Ascending aorta (tissue), 2 donors: ENCODE measurements at regions not wholly inside any gene's neighbourhood (a gene's known extent, or its start where the extent isn't known, plus 50 kb on each side); places are given as distances from the start of the nearest gene placed in this dataset.

Source experiments
- DNase-seq, 2 donors: peaks; one replicate each; pipeline ENCODE4 v3.0.0-alpha.2; 2019; ENCODE audit warnings: low spot score in 2 of 2
- H3K27ac ChIP-seq, 2 donors: fragments of 200-600 bp; sonication (generic); one replicate each; pipeline ENCODE4 v1.5.1; 2016 to 2017; ENCODE audit warnings: mild to moderate bottlenecking in 1 of 2
- H3K27me3 ChIP-seq: fragments of 200-600 bp; sonication (generic); one replicate; pipeline ENCODE4 v1.5.1; 2017
- H3K36me3 ChIP-seq, 2 donors: fragments of 200-600 bp; sonication (generic); one replicate each; pipeline ENCODE4 v1.5.1; 2016
- H3K4me1 ChIP-seq, 2 donors: fragments of 200-600 bp; sonication (generic); one replicate each; pipeline ENCODE4 v1.5.1; 2016 to 2017; ENCODE audit warnings: mild to moderate bottlenecking in 1 of 2
- H3K4me3 ChIP-seq, 2 donors: fragments of 200-600 bp; sonication (generic); one replicate each; pipeline ENCODE4 v1.5.1; 2016 to 2017; ENCODE audit warnings: mild to moderate bottlenecking in 1 of 2
- H3K9me3 ChIP-seq, 2 donors: fragments of 200-600 bp; sonication (generic); one replicate each; pipeline ENCODE4 v1.5.1; 2016
- CTCF ChIP-seq, 3 experiments: fragments of 200-600 bp in 2 of 3; fragments of 450-650 bp in 1 of 3; sonication (generic) in 2 of 3; IDR thresholded peaks; one replicate each; pipeline ENCODE4 v1.5.1; 2016 to 2019; ENCODE audit warnings: antibody characterized with exemption in 3 of 3, mild to moderate bottlenecking in 1 of 3, moderate library complexity in 1 of 3
- intact Hi-C: fragments of 100-400 bp; cut with DNase I; formaldehyde crosslinking; loops from one replicate; pipeline ENCODE4 v1.15.1; 2023

- Histone ChIP-seq H3K4me3 (no peak overlapping the region), H3K9me3 (no peaks in the 10 kb centered on the region), H3K4me1 (no peaks in the 10 kb centered on the region), H3K36me3 (no peaks in the 10 kb centered on the region), H3K27ac (no peak overlapping the region), H3K27me3 (no peaks in the 10 kb centered on the region)
- intact Hi-C loops: no loop called here
- no peak for DNase-seq
- TF ChIP-seq CTCF (IDR thresholded peaks at IDR 0.05): no peak
These were observed 530.6 kb upstream of the SPRY2 start for GRCh38 chr13:80871481-80871880.

- no peaks in the 10 kb centered on the region for H3K36me3 ChIP-seq
- no peak for TF ChIP-seq CTCF (IDR thresholded peaks at IDR 0.05)
- no peak for DNase-seq
These were observed 529.3 kb upstream of the SPRY2 start for GRCh38 chr13:80870186-80870585.

GRCh38 chr13:80866921-80867320 is 526.0 kb upstream of the SPRY2 start:
- Histone ChIP-seq H3K4me3 (no peak overlapping the region), H3K27ac (no peak overlapping the region), H3K9me3 (no peaks in the 10 kb centered on the region), H3K36me3 (no peaks in the 10 kb centered on the region), H3K27me3 (no peaks in the 10 kb centered on the region), H3K4me1 (no peaks in the 10 kb centered on the region)
- no peak for TF ChIP-seq CTCF (IDR thresholded peaks at IDR 0.05)
- no peak for DNase-seq
- intact Hi-C loops: no loop called here

More at GRCh38 chr13:80870186-80870585, 529.3 kb upstream of the SPRY2 start:
- Histone ChIP-seq H3K4me1 (no peaks in the 10 kb centered on the region), H3K27me3 (no peaks in the 10 kb centered on the region), H3K9me3 (no peaks in the 10 kb centered on the region), H3K4me3 (no peak overlapping the region), H3K27ac (no peak overlapping the region)
- intact Hi-C loops: no loop called here

GRCh38 chr13:80865329-80865728 is 524.4 kb upstream of the SPRY2 start:
- Histone ChIP-seq H3K27me3 (no peaks in the 10 kb centered on the region), H3K4me3 (no peak overlapping the region), H3K27ac (no peak overlapping the region), H3K36me3 (no peaks in the 10 kb centered on the region), H3K4me1 (no peaks in the 10 kb centered on the region), H3K9me3 (no peaks in the 10 kb centered on the region)
- no peak for DNase-seq
- intact Hi-C loops: no loop called here
- TF ChIP-seq CTCF (IDR thresholded peaks at IDR 0.05): no peak

GRCh38 chr13:80862456-80862855 is 521.5 kb upstream of the SPRY2 start:
- DNase-seq: no peak
- H3K4me3 ChIP-seq: no peak overlapping the region
- no peaks in the 10 kb centered on the region for H3K4me1 ChIP-seq
- intact Hi-C loops: no loop called here
- H3K9me3 ChIP-seq: no peaks in the 10 kb centered on the region
- TF ChIP-seq CTCF (IDR thresholded peaks at IDR 0.05): no peak
- no peaks in the 10 kb centered on the region for H3K27me3 ChIP-seq
- H3K27ac ChIP-seq: no peak overlapping the region
- no peaks in the 10 kb centered on the region for H3K36me3 ChIP-seq

GRCh38 chr13:80860845-80861244 is 519.9 kb upstream of the SPRY2 start:
- Histone ChIP-seq H3K27me3 (no peaks in the 10 kb centered on the region), H3K4me1 (no peaks in the 10 kb centered on the region), H3K4me3 (no peak overlapping the region), H3K27ac (no peak overlapping the region), H3K36me3 (no peaks in the 10 kb centered on the region), H3K9me3 (no peaks in the 10 kb centered on the region)
- intact Hi-C loops: no loop called here
- no peak for TF ChIP-seq CTCF (IDR thresholded peaks at IDR 0.05)
- DNase-seq: no peak
